IMR-90 (cell line): ENCODE measurements at regions not wholly inside any gene's neighbourhood (a gene's known extent, or its start where the extent isn't known, plus 50 kb on each side); places are given as distances from the start of the nearest gene placed in this dataset.

Experiments used
- ATAC-seq: fragments of 200-7000 bp; cut with Tn5 transposase; 2 replicates; pipeline ENCODE4 v1.9.1; 2020; ENCODE audit warnings: low read depth, mild to moderate bottlenecking, moderate library complexity
- BruUV-seq: library from RNA; stranded (reverse); fragments of 400-500 nt; replicated peaks from 2 replicates; lab custom pipeline; 2021; lab: Mats Ljungman, UMichigan
- CTCF ChIA-PET: fragments of 300-600 bp; formaldehyde crosslinking; extraction: SDS; loops from one replicate; lab custom pipeline; 2021; ENCODE audit warnings: antibody characterized with exemption; lab: Yijun Ruan, JAX
- POLR2A ChIA-PET: fragments of 300-600 bp; sonication (Branson Sonifier 250); formaldehyde crosslinking; loops from one replicate; lab custom pipeline; 2022; ENCODE audit warnings: antibody characterized with exemption; ENCODE audit not compliant: unreplicated experiment; lab: Charles Lee
- DNase-seq: peaks from one replicate; pipeline ENCODE4 v3.0.0; 2013
- H2AFZ ChIP-seq: replicated peaks from 2 replicates; pipeline ENCODE3; 2013; ENCODE audit warnings: low read length, mild to moderate bottlenecking; ENCODE audit not compliant: poor library complexity
- H2AK5ac ChIP-seq: 2 replicates; pipeline ENCODE4 v1.6.1; 2013; ENCODE audit warnings: low read depth, low read length, inconsistent platforms
- H2AK9ac ChIP-seq: replicated peaks from 2 replicates; pipeline ENCODE3; 2013; ENCODE audit warnings: mild to moderate bottlenecking, low read depth, low read length, moderate library complexity; ENCODE audit not compliant: poor library complexity
- H2BK120ac ChIP-seq: 2 replicates; pipeline ENCODE4 v1.6.1; 2013; ENCODE audit warnings: low read depth, low read length, inconsistent platforms
- H2BK15ac ChIP-seq: 3 replicates; pipeline ENCODE4 v1.6.1; 2013; ENCODE audit warnings: low read depth, low read length, inconsistent platforms
- H2BK20ac ChIP-seq: 2 replicates; pipeline ENCODE4 v1.6.1; 2013; ENCODE audit warnings: low read depth, mild to moderate bottlenecking, inconsistent platforms, low read length, moderate library complexity
- H2BK5ac ChIP-seq: 2 replicates; pipeline ENCODE4 v1.6.1; 2013; ENCODE audit warnings: mild to moderate bottlenecking, low read depth, low read length, inconsistent platforms; ENCODE audit not compliant: poor library complexity, severe bottlenecking
- H3K14ac ChIP-seq: replicated peaks from 2 replicates; pipeline ENCODE4 v1.6.1; 2013; ENCODE audit warnings: low read depth, low read length, inconsistent platforms
- H3K18ac ChIP-seq: 2 replicates; pipeline ENCODE4 v1.6.1; 2013; ENCODE audit warnings: low read depth, low read length, control low read depth
- H3K23ac ChIP-seq: 2 replicates; pipeline ENCODE4 v1.6.1; 2013; ENCODE audit warnings: low read depth, low read length, inconsistent platforms
- H3K27ac ChIP-seq: 2 replicates; pipeline ENCODE4 v1.5.1; 2013; ENCODE audit warnings: mild to moderate bottlenecking, control low read depth, low read length; ENCODE audit not compliant: insufficient read depth
- H3K27me3 ChIP-seq: 2 replicates; pipeline ENCODE4 v1.6.1; 2013; ENCODE audit warnings: low read length; ENCODE audit not compliant: control insufficient read depth, insufficient read depth
- H3K36me3 ChIP-seq: 2 replicates; pipeline ENCODE4 v1.6.1; 2013; ENCODE audit warnings: low read length, mixed read lengths; ENCODE audit not compliant: control insufficient read depth, insufficient read depth
- H3K4ac ChIP-seq: 2 replicates; pipeline ENCODE4 v1.6.1; 2013; ENCODE audit warnings: low read depth, low read length, inconsistent platforms
- H3K4me1 ChIP-seq: 2 replicates; pipeline ENCODE4 v1.6.1; 2013; ENCODE audit warnings: low read length, mixed read lengths; ENCODE audit not compliant: control insufficient read depth, insufficient read depth
- H3K4me2 ChIP-seq: 2 replicates; pipeline ENCODE4 v1.6.1; 2013; ENCODE audit warnings: low read depth, mild to moderate bottlenecking, control low read depth, low read length, moderate library complexity
- H3K4me3 ChIP-seq: 2 replicates; pipeline ENCODE4 v1.5.1; 2013; ENCODE audit warnings: low read depth, mild to moderate bottlenecking, control low read depth, low read length, moderate library complexity; ENCODE audit not compliant: insufficient read depth
- H3K56ac ChIP-seq: 2 replicates; pipeline ENCODE4 v1.6.1; 2013; ENCODE audit warnings: low read length, inconsistent platforms; ENCODE audit not compliant: insufficient read depth; ENCODE audit errors: extremely low read depth
- H3K79me1 ChIP-seq, 2 experiments: 2 replicates each; pipeline ENCODE4 v1.6.1; 2013; ENCODE audit warnings: low read length in 2 of 2, inconsistent platforms in 1 of 2, low read depth in 1 of 2
- H3K9ac ChIP-seq: 2 replicates; pipeline ENCODE4 v1.6.1; 2013; ENCODE audit warnings: low read depth, low read length, control low read depth
- H3K9me1 ChIP-seq: 2 replicates; pipeline ENCODE4 v1.6.1; 2013; ENCODE audit warnings: low read length, inconsistent platforms; ENCODE audit not compliant: insufficient read depth
- H3K9me3 ChIP-seq: 2 replicates; pipeline ENCODE4 v1.6.1; 2013; ENCODE audit warnings: low read length; ENCODE audit not compliant: control insufficient read depth, insufficient read depth
- H4K20me1 ChIP-seq: 2 replicates; pipeline ENCODE4 v1.6.1; 2013; ENCODE audit warnings: low read length, inconsistent platforms; ENCODE audit not compliant: insufficient read depth
- H4K5ac ChIP-seq: 2 replicates; pipeline ENCODE4 v1.6.1; 2013; ENCODE audit warnings: mild to moderate bottlenecking, low read depth, low read length, control low read depth
- H4K8ac ChIP-seq, 2 experiments: 2 replicates each; pipeline ENCODE4 v1.6.1; 2013; ENCODE audit warnings: low read depth in 2 of 2, low read length in 2 of 2, control low read depth in 1 of 2, inconsistent platforms in 1 of 2
- H4K91ac ChIP-seq: 2 replicates; pipeline ENCODE4 v1.6.1; 2013; ENCODE audit warnings: low read depth, low read length, inconsistent platforms; ENCODE audit not compliant: insufficient read depth
- BHLHE40 ChIP-seq: fragments of 150-350 bp; IDR thresholded peaks from 2 replicates; pipeline ENCODE4 v1.6.1; 2016; ENCODE audit warnings: mild to moderate bottlenecking, low read depth, low read length
- ELK1 ChIP-seq: fragments of 150-350 bp; IDR thresholded peaks from 2 replicates; pipeline ENCODE4 v1.6.1; 2016; ENCODE audit warnings: low read depth, mild to moderate bottlenecking, low read length, moderate library complexity, borderline replicate concordance
- FOS ChIP-seq: fragments of 150-350 bp; IDR thresholded peaks from 2 replicates; pipeline ENCODE4 v1.6.1; 2016; ENCODE audit warnings: low read depth, low read length
- MAFK ChIP-seq: IDR thresholded peaks from 2 replicates; pipeline ENCODE4 v1.6.1; 2012; ENCODE audit warnings: low read depth, low read length, improper control_type of control experiment
- NFE2L2 ChIP-seq: fragments of 150-350 bp; IDR thresholded peaks from 2 replicates; pipeline ENCODE4 v1.6.1; 2016; ENCODE audit warnings: low read depth, mild to moderate bottlenecking, low read length
- POLR2A ChIP-seq: IDR thresholded peaks from 2 replicates; pipeline ENCODE4 v1.6.1; 2012; ENCODE audit warnings: mild to moderate bottlenecking, low read depth, low read length
- RAD21 ChIP-seq: IDR thresholded peaks from 2 replicates; pipeline ENCODE4 v1.6.1; 2012; ENCODE audit warnings: low read length, improper control_type of control experiment
- RCOR1 ChIP-seq: IDR thresholded peaks from 2 replicates; pipeline ENCODE4 v1.6.1; 2012; ENCODE audit warnings: mild to moderate bottlenecking, low read length, improper control_type of control experiment; ENCODE audit not compliant: insufficient replicate concordance
- RFX5 ChIP-seq: IDR thresholded peaks from 2 replicates; pipeline ENCODE4 v1.8.0; 2012; ENCODE audit warnings: low read depth, mild to moderate bottlenecking, low read length, moderate library complexity
- WGBS, 2 experiments: methylation state at CpG; one replicate each; pipeline versions ENCODE4 v1.1.5 to v1.1.7; 2013; ENCODE audit warnings: missing lambda C conversion rate in 2 of 2; ENCODE audit not compliant: insufficient read length in 1 of 2; ENCODE audit errors: extremely low coverage in 2 of 2; 5-methylcytosine and 5-hydroxymethylcytosine counted together
- dilution Hi-C: fragments of 300-500 bp; cut with HindIII; formaldehyde crosslinking; loops from one replicate; pipeline ENCODE4 v1.14.3; 2018; ENCODE audit warnings: low sequenced_read_pairs; ENCODE audit not compliant: unreplicated experiment
- in situ Hi-C: fragments of 300-500 bp; cut with MboI; formaldehyde crosslinking; loops from 3 replicates; pipeline ENCODE4 v1.14.3; 2019; ENCODE audit warnings: low sequenced_read_pairs, inconsistent platforms, mixed read lengths
- intact Hi-C: fragments of 100-400 bp; cut with micrococcal nuclease; formaldehyde crosslinking; loops from 2 replicates; pipeline ENCODE4 v1.10.0; 2022

GRCh38 chr5:67896930-67897313, 318.6 kb upstream of the PIK3R1 start:
- H4K8ac ChIP-seq, result no peak overlapping the region
- H3K36me3 ChIP-seq, result no peaks in the 10 kb centered on the region
- intact Hi-C loops, result no loop called here
- no peak overlapping the region for H3K56ac ChIP-seq
- H2BK15ac ChIP-seq, result no peak overlapping the region
- WGBS, 2 experiments, result no CpG with 5 or more reads among the region's 2 CpGs
- no peak overlapping the region for H3K9ac ChIP-seq
- no peak overlapping the region for H2BK120ac ChIP-seq
- H2AFZ ChIP-seq, result no peak overlapping the region
- ChIA-PET CTCF (no interaction called here), POLR2A (no interaction called here)
- no peak overlapping the region for H3K23ac ChIP-seq
- no peaks in the 10 kb centered on the region for H3K9me3 ChIP-seq
- no peaks in the 10 kb centered on the region for H3K79me1 ChIP-seq
- in situ Hi-C loops, result no loop called here
- H2AK9ac ChIP-seq, result no peak overlapping the region
- H4K5ac ChIP-seq, result no peak overlapping the region
- DNase-seq, result no peak
- no peak overlapping the region for H2BK5ac ChIP-seq
- H3K4ac ChIP-seq, result no peak overlapping the region
- H3K27ac ChIP-seq, result no peak overlapping the region
- H4K20me1 ChIP-seq, result no peaks in the 10 kb centered on the region
- no peak overlapping the region for H3K18ac ChIP-seq
- dilution Hi-C loops, result no loop called here
- no peaks in the 10 kb centered on the region for H3K9me1 ChIP-seq
- no peak for TF ChIP-seq NFE2L2
- TF ChIP-seq MAFK, result no peak
- no peak for TF ChIP-seq ELK1
- no peak for TF ChIP-seq RAD21
- TF ChIP-seq RFX5, result no peak
- no peak for TF ChIP-seq RCOR1
- TF ChIP-seq POLR2A, result no peak
- no peak for TF ChIP-seq FOS
- TF ChIP-seq BHLHE40, result no peak
- H3K4me3 ChIP-seq, result no peak overlapping the region
- no peak overlapping the region for H2BK20ac ChIP-seq
- no peak overlapping the region for H4K91ac ChIP-seq
- H2AK5ac ChIP-seq, result no peak overlapping the region
- ATAC-seq, result no peak
- H3K27me3 ChIP-seq, result no peaks in the 10 kb centered on the region
- H3K4me2 ChIP-seq, result no peak overlapping the region
- no peak overlapping the region for H3K14ac ChIP-seq
- no TSS peak for BruUV-seq
- no peaks in the 10 kb centered on the region for H3K4me1 ChIP-seq
